ENCODE measurements at regions not wholly inside any gene's neighbourhood (a gene's known extent, or its start where the extent isn't known, plus 50 kb on each side); places are given as distances from the start of the nearest gene placed in this dataset.
A peak's percentile ranks its signal among the peaks of the same experiment; 100 is the strongest.

- no peak for DNase-seq (ENCODE audit: low spot score)
Measured at GRCh38 chrX:43008356-43008755, 230.4 kb upstream of the PPP1R2C start.

DNA sequence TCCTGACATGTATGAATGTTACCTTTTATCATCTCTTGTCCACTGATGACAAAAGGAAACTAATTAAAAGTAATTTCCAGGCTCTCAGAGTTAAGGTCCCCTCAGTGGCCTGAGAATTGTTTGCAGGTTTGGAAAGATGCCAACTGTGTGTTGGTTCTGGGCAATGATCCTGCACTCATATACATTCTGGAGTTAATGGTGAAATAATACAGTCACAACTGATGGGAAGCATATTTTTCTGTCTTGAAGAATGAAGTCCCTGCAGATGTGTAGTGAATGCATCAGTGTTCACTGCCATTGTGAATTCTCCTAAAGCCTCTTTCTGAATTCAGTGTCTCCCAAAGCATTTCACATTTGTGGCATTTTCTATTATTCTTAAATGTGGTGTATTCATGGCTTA, 238.1 kb upstream of the PPP1R2C start:
- no peak for DNase-seq (ENCODE audit: low spot score)

GRCh38 chrX:43018031-43018430, 240.1 kb upstream of the PPP1R2C start:
- peak; percentile 0 for DNase-seq (ENCODE audit: low spot score)

DNA sequence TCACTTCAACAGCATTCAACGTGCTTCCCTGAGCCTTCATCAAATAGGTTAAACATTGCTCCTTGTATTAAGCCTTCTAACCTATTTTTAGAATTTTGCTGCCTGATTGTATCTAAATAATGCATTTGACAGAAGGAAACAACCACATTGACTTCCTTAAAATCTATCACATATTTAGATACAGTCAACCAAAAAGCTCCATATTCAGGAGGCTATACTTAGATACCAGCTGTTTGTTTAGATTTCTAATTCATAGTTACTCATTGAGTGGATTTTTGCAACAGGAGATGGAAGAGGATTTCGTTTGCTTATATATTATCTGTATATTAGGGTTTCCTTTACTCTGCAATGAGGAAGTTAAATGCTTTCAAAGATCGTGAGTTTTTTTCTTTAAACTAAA, 241.1 kb upstream of the PPP1R2C start:
- DNase-seq (ENCODE audit: low spot score): no peak

DNA sequence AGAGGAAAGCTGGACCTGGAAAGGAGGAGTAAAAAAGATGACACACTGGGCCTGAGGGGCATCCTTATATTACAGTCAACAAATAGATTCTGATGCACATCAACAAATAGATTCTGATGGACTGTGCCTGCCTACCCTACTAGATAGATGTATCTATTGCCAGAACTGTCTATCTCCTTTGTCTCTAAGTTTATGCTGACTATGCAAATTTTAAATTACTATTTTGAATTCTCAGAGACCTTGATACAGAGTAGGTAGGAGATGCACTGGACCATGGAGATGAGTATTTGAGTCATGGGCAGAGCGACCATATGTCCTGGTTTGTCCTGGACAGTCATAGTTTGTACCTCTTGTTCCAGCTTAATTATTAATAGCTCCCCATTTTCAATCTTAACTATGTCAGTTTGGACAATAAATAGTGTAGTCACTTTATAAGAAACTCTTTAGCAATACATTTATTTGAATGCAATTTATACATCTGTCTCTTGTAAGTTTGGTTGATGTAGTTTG, 247.9 kb upstream of the PPP1R2C start:
- no peak for DNase-seq (ENCODE audit: low spot score)

GRCh38 chrX:43064096-43064495, 286.1 kb upstream of the PPP1R2C start:
- DNase-seq (ENCODE audit: low spot score): peak; percentile 7

DNA sequence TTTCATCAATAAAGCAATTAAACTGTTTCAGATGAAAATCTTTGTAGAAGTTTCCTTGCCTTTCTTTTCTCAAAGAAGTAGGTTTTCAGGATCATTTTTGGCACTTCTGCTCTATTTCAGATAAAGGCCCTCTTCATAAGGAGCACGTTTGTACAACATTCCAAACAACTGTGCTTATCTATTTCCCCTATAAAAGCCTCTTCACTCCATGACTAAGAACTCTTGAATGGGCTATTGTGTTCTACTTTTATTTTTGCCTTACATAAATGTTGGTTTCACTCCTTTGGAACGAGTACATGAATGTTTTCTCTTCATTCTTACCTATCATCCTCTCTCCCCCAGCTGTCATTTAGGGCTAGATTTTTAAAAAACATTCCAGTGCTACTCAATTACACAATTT, 288.0 kb upstream of the PPP1R2C start:
- no peak for DNase-seq (ENCODE audit: low spot score)

DNA sequence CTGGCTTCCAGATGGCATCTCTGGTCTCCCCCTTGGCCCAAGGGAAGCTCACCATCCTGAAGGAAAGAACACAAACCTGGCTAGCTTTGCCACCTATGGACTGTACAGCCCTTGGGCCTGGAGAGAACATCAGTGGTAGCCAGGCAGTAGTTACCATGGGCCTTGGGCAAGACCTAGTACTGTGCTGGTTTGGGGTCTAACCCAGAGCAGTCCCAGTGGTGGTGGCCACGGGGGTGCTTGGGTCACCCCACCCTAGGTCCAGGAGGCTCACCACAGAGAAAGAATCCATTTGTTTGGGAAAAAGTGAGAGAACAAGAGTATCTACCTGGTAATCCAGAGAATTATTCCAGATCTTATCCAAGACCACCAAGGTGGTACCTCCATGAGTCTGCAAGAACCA, 290.7 kb upstream of the PPP1R2C start:
- no peak for DNase-seq (ENCODE audit: low spot score)

DNA sequence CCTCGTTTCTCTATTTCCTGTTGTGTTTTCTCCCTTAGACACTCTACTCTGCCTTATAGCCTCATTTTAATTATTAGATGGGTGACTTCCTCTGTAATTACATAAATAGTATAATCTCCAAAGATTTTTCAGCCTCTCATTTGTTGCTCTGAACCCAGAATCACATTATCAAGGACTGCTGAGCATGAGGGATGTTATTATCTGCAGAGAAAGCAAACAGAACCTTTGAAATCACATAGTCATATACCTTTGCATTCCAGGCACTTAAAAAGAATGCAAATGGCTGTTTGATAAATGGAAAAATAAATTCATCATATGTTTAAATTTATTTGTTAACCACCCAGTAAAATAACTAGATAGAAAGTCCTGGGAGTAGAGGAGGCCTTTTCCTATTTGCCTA, 305.1 kb upstream of the PPP1R2C start:
- no peak for DNase-seq (ENCODE audit: low spot score)

DNA sequence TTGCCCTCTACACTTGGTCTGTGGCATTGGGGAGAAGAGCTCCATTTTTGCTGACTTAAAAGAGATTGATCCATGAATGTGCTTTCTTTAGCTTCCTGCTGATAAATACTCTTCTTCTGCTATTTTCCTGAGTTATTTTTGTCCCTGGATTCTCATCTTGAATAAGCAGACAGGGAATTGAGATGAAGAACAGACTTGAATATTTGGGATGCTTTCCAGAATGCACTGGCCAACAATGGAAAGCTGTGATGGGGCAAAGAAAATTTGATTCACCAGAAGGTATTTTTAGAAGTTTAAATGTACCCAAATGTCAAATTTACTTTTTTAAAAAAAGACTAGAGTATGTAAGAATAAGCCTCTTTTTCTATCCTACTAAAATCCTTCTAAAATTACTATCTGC, 309.9 kb upstream of the PPP1R2C start:
- DNase-seq (ENCODE audit: low spot score): no peak

GRCh38 chrX:43096830-43097229, 318.9 kb upstream of the PPP1R2C start:
- no peak for DNase-seq (ENCODE audit: low spot score)

DNA sequence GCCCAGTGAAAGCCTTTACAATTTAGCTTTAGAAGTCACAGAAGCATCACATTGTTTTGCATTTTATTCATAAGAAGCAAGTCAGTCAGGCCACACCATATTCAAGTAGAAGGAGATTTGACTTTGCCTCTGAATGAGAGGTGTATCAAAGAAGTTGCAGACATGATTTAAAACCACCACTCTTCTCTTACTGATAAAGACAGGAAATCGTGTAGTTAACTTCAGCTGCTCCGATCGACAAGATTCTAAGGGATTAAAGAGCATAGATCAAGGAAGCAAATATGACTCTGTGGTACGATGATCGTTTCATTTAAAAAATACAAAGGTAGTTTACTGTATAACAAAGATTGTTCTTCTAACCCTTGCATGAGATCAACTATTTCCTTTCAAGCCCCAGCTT, 328.0 kb upstream of the PPP1R2C start:
- DNase-seq (ENCODE audit: low spot score): no peak

DNA sequence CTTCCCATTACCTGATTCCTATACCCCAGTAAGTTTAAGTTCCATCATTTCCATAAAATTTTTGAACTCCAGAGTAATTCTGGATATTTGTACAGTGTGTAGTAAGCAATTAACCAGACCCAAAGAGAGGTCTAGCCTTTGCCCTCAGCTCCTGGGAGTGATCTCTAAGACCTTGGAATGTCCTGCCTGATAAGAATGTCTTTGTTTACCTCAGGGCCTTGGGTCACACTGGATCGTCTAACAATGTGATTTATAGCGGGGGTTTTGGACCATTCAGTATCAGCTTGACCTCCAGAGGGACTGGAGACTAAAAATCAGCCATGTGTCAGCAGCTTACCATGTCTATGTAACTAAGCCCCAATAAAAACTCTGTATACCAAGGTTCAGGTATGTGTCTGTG, 330.9 kb upstream of the PPP1R2C start:
- DNase-seq (ENCODE audit: low spot score): no peak

DNA sequence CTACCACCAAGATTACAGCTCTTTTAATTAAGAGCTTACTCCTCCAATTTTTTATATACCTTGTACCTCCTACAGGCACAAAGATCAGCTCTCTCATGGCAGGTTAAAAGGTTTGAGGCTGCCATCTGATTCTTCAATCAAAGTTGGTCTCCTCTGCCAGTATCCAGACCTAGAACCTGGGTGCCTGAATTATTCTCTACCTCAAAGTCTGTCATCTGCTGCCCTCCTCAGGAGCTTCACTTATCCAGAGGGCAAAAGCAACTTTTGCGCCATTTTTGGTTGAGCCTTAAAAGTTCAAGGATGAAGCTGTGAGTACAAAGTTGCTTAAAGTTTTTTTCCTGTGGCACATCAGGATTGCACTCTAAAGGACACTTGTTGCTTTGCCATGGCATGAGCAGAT, 343.7 kb upstream of the PPP1R2C start:
- no peak for DNase-seq (ENCODE audit: low spot score)

- no peak for DNase-seq (ENCODE audit: low spot score)
Measured at GRCh38 chrX:43139645-43140044, 361.7 kb upstream of the PPP1R2C start.

GRCh38 chrX:43140582-43140981, 362.6 kb upstream of the PPP1R2C start:
- no peak for DNase-seq (ENCODE audit: low spot score)

GRCh38 chrX:43141885-43142284, 363.9 kb upstream of the PPP1R2C start:
- DNase-seq (ENCODE audit: low spot score): no peak

GRCh38 chrX:43148305-43148704, 370.3 kb upstream of the PPP1R2C start:
- no peak for DNase-seq (ENCODE audit: low spot score)

DNA sequence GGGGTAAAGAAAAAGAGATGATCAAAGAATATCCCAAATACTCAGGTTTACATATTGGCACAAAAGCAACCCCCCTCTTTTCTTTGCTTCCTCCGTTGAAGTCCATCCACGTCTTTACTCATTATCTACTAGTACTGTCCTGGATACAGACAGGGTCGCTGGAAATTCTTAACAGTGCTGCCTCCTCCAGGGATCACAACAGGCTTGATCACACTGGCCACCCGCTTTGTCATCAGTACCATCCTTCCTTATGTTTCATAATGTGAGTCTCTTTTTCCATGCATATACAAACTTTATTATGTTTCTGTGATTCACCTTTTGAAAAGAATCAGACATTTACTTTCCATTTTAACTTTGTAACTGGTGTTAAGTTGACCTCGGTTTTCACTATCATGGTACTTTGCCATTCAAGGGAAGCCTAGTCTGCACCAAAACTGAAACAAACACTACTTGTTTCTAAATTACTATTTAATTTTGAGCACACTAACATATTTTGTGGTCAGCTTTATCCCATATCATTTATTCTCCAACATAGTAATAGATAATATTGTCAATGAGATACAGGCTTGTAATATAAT, 387.5 kb upstream of the PPP1R2C start:
- DNase-seq (ENCODE audit: low spot score): no peak

DNA sequence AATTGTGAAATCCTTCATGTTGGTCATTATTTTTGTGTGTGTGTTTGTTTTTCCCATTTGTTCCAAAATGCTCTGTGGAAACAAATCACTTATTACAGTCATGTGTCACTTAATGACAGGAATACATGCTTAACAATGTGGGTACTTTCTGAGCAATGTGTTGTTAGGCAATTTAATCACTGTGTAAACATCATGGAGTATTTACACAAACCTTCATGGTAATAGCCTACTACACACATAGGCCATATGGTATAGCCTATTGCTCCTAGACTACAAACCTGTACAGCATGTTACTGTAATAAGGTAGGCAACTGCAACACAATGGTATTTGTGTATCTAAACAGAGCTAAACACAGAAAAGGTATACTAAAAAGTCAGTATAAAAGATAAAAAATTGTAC, 388.9 kb upstream of the PPP1R2C start:
- no peak for DNase-seq (ENCODE audit: low spot score)

GRCh38 chrX:43175434-43175833, 397.5 kb upstream of the PPP1R2C start:
- DNase-seq (ENCODE audit: low spot score): no peak

DNA sequence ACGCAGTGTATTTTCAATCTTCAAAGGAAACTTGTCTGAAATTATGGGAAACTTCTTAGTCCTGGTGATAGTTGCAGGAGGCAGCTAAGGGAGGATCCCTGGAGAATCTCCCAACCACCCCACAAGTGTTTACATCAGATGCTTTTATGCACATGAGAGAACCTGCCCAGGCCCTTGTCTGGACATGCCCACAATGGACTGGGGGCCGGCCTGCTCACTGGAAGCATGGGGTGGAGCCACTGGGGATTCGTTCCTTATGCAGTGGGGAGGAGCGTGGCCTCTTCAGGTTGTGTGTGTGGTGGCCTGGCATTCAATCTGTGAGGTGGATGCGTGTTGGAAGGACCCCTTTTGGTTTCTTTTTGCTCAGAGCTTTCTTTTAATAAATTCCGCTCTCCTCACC, 398.7 kb upstream of the PPP1R2C start:
- DNase-seq (ENCODE audit: low spot score): no peak

GRCh38 chrX:43188296-43188695, 410.3 kb upstream of the PPP1R2C start:
- DNase-seq (ENCODE audit: low spot score): no peak

DNA sequence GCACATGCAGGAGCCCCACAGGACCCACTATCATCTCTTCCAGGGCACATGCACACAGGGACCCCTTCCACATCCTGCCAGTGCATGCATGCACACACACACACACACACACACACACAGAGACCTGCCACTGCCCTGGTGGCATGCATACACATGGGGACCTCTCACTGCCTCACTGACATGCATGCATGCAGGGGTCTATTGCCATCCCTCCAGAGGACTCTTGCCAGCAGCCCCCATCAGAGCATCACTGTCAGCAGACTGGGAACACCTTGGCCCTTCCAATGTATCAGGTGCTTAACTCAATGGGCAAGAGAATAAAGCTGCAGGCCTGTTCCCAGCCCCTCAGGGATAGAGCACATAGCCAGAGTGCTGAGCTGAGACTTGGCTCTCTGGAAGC, 433.6 kb upstream of the PPP1R2C start:
- no peak for DNase-seq (ENCODE audit: low spot score)

GRCh38 chrX:43218198-43218597, 437.9 kb upstream of the MAOA start:
- no peak for DNase-seq (ENCODE audit: low spot score)
